Neural progenitor cell (in vitro differentiated cells): ENCODE measurements at regions not wholly inside any gene's neighbourhood (a gene's known extent, or its start where the extent isn't known, plus 50 kb on each side); places are given as distances from the start of the nearest gene placed in this dataset.

ENCODE experiments used
- DNase-seq: peaks from one replicate; pipeline ENCODE4 v3.0.0-alpha.2; 2016; ENCODE audit warnings: low spot score
- H2AFZ ChIP-seq: fragments of 200-600 bp; sonication (generic); replicated peaks from 2 replicates; pipeline ENCODE4 v1.6.1; 2016; ENCODE audit warnings: antibody characterized with exemption
- H3F3A ChIP-seq: fragments of 200-600 bp; sonication (generic); 2 replicates; pipeline ENCODE4 v1.6.1; 2016; ENCODE audit warnings: antibody characterized with exemption, low read depth
- H3K27ac ChIP-seq: fragments of 200-600 bp; sonication (generic); 2 replicates; pipeline ENCODE4 v1.5.1; 2016; ENCODE audit warnings: mild to moderate bottlenecking
- H3K27me3 ChIP-seq: fragments of 200-600 bp; sonication (generic); 2 replicates; pipeline ENCODE4 v1.6.1; 2016; ENCODE audit warnings: mild to moderate bottlenecking, moderate library complexity
- H3K36me3 ChIP-seq: fragments of 200-600 bp; sonication (generic); 2 replicates; pipeline ENCODE4 v1.5.1; 2016
- H3K4me1 ChIP-seq: fragments of 200-600 bp; sonication (generic); 2 replicates; pipeline ENCODE4 v1.6.1; 2016; ENCODE audit warnings: mixed run types
- H3K4me2 ChIP-seq: fragments of 200-600 bp; sonication (generic); 2 replicates; pipeline ENCODE4 v1.6.1; 2016
- H3K4me3 ChIP-seq: fragments of 200-600 bp; sonication (generic); 2 replicates; pipeline ENCODE4 v1.5.1; 2016
- H3K79me2 ChIP-seq: fragments of 200-600 bp; sonication (generic); 2 replicates; pipeline ENCODE4 v1.6.1; 2016; ENCODE audit warnings: low read depth
- H3K9ac ChIP-seq: fragments of 200-600 bp; sonication (generic); 2 replicates; pipeline ENCODE4 v1.6.1; 2016
- H3K9me3 ChIP-seq: fragments of 200-600 bp; sonication (generic); 2 replicates; pipeline ENCODE4 v1.5.1; 2016; ENCODE audit warnings: low read depth
- H4K20me1 ChIP-seq: fragments of 200-600 bp; sonication (generic); 2 replicates; pipeline ENCODE4 v1.6.1; 2016; ENCODE audit warnings: low read depth
- H3K27ac Mint-ChIP-seq: 3 replicates; pipeline ENCODE4 v1.8.0; 2021; ENCODE audit warnings: mixed read lengths
- H3K27me3 Mint-ChIP-seq: 2 replicates; pipeline ENCODE4 v1.8.0; 2022; ENCODE audit warnings: low read depth, mild to moderate bottlenecking, inconsistent platforms, moderate library complexity, mixed read lengths; ENCODE audit not compliant: insufficient read depth
- H3K36me3 Mint-ChIP-seq: 3 replicates; pipeline ENCODE4 v1.8.0; 2021; ENCODE audit warnings: mixed read lengths
- H3K4me1 Mint-ChIP-seq: 3 replicates; pipeline ENCODE4 v1.8.0; 2021; ENCODE audit warnings: mixed read lengths
- H3K4me3 Mint-ChIP-seq: 3 replicates; pipeline ENCODE4 v1.8.0; 2021; ENCODE audit warnings: mild to moderate bottlenecking, moderate library complexity, mixed read lengths
- H3K9me3 Mint-ChIP-seq: 3 replicates; pipeline ENCODE4 v1.8.0; 2020; ENCODE audit warnings: mixed read lengths
- CTCF ChIP-seq: fragments of 200-600 bp; sonication (generic); IDR thresholded peaks from 2 replicates; pipeline ENCODE4 v1.5.1; 2017; ENCODE audit warnings: antibody characterized with exemption, mild to moderate bottlenecking
- EZH2 ChIP-seq: fragments of 200-600 bp; sonication (generic); IDR thresholded peaks from 2 replicates; pipeline ENCODE4 v1.6.1; 2017; ENCODE audit warnings: antibody characterized with exemption, mild to moderate bottlenecking, moderate library complexity
- EZH2phosphoT487 ChIP-seq: fragments of 200-600 bp; sonication (generic); IDR thresholded peaks from 2 replicates; pipeline ENCODE4 v1.6.1; 2017; ENCODE audit warnings: antibody characterized with exemption

DNA sequence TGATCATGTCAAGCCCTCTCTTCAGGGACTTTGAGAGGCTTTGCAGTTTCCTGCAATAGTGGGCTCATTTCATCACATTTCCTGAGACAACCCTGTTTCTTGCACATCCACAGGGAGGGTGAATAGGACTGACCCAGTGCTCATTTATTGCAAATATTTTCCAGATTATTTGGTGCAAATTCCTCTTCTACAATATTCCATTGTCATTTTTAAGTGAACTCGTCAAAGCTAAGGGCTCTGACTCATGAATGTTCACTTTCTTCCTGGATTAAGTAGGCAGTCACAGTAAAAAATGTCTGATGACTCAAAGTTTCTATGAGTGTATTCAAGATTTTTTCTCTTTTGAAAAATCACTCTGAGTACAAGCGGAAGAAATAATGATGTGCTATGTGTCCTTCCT, 225.5 kb upstream of the GALNT5 start:
- H3K79me2 ChIP-seq = no peaks in the 10 kb centered on the region
- no peak overlapping the region for H3K4me2 ChIP-seq
- no peaks in the 10 kb centered on the region for H3K27me3 ChIP-seq
- Mint-ChIP-seq H3K27ac (no peak overlapping the region), H3K4me3 (no peak overlapping the region), H3K9me3 (no peaks in the 10 kb centered on the region), H3K4me1 (no peaks in the 10 kb centered on the region), H3K27me3 (no peaks in the 10 kb centered on the region), H3K36me3 (no peaks in the 10 kb centered on the region)
- H3K4me1 ChIP-seq = no peaks in the 10 kb centered on the region
- H3F3A ChIP-seq = no peaks in the 10 kb centered on the region
- no peaks in the 10 kb centered on the region for H4K20me1 ChIP-seq
- no peak overlapping the region for H2AFZ ChIP-seq
- H3K36me3 ChIP-seq = no peaks in the 10 kb centered on the region
- DNase-seq = no peak
- TF ChIP-seq EZH2 (no peak), EZH2phosphoT487 (no peak), CTCF (no peak)
- H3K4me3 ChIP-seq = no peak overlapping the region
- no peaks in the 10 kb centered on the region for H3K9me3 ChIP-seq
- no peak overlapping the region for H3K9ac ChIP-seq
- H3K27ac ChIP-seq = no peak overlapping the region

DNA sequence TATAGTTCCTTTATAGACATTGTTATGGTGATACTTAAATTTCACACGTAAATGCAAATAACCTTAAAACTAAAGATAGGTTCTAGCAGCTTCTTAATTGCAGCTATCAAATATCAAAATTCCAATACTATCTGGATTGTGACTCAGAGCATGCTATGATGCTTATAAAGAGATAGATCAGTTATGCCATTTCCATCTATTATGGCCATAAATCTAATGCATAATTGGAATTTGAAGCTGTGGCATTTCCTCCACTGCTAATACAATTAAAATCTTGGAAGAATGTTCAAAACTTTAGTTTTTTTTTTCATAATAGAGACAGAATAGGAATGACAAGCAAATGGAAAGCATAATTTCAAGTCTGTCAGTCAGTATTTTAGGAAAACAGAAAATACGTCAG, 220.8 kb upstream of the GALNT5 start:
- DNase-seq = no peak
- Histone ChIP-seq H4K20me1 (no peaks in the 10 kb centered on the region), H3K4me1 (no peaks in the 10 kb centered on the region), H3K27me3 (no peaks in the 10 kb centered on the region), H3K36me3 (no peaks in the 10 kb centered on the region), H3K4me3 (no peak overlapping the region), H3K27ac (no peak overlapping the region), H3K79me2 (no peaks in the 10 kb centered on the region), H2AFZ (peak overlapping the region; percentile 1), H3F3A (no peaks in the 10 kb centered on the region), H3K9ac (no peak overlapping the region), H3K9me3 (no peaks in the 10 kb centered on the region), H3K4me2 (no peak overlapping the region)
- Mint-ChIP-seq H3K4me1 (no peaks in the 10 kb centered on the region), H3K27ac (no peak overlapping the region), H3K4me3 (no peak overlapping the region), H3K9me3 (no peaks in the 10 kb centered on the region), H3K27me3 (no peaks in the 10 kb centered on the region), H3K36me3 (no peaks in the 10 kb centered on the region)
- TF ChIP-seq CTCF (no peak), EZH2phosphoT487 (no peak), EZH2 (no peak)

DNA sequence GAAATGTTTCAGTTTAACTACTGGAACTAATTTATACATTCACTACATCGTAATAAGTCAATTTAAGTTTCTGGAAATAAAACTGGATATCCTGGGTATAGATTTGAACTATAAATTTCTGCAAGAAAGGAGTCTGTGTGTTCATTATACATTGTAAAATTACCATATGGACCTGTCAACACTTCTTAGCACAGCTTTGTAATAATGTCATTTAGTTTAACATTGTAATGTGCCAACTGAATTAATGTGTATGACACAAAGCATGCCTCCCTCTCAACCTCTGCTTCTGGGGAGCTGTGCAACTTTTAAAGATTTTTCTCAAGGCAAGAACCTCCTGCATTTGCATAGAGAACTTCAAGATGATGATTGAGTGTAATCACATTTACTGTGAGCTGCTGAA, 213.7 kb upstream of the GALNT5 start:
- Histone ChIP-seq H2AFZ (no peak overlapping the region), H3K36me3 (no peaks in the 10 kb centered on the region), H3K4me2 (no peak overlapping the region), H3K79me2 (no peaks in the 10 kb centered on the region), H3K9me3 (no peaks in the 10 kb centered on the region), H3F3A (no peaks in the 10 kb centered on the region), H3K4me1 (no peaks in the 10 kb centered on the region), H4K20me1 (no peaks in the 10 kb centered on the region), H3K27me3 (no peaks in the 10 kb centered on the region), H3K9ac (no peak overlapping the region), H3K27ac (no peak overlapping the region), H3K4me3 (no peak overlapping the region)
- H3K27me3 Mint-ChIP-seq = no peaks in the 10 kb centered on the region
- DNase-seq = no peak
- TF ChIP-seq CTCF = no peak
- no peak for TF ChIP-seq EZH2phosphoT487
- H3K4me1 Mint-ChIP-seq = peaks cover 5% of the 10 kb centered on the region
- H3K4me3 Mint-ChIP-seq = no peak overlapping the region
- no peak overlapping the region for H3K27ac Mint-ChIP-seq
- H3K36me3 Mint-ChIP-seq = no peaks in the 10 kb centered on the region
- H3K9me3 Mint-ChIP-seq = no peaks in the 10 kb centered on the region

DNA sequence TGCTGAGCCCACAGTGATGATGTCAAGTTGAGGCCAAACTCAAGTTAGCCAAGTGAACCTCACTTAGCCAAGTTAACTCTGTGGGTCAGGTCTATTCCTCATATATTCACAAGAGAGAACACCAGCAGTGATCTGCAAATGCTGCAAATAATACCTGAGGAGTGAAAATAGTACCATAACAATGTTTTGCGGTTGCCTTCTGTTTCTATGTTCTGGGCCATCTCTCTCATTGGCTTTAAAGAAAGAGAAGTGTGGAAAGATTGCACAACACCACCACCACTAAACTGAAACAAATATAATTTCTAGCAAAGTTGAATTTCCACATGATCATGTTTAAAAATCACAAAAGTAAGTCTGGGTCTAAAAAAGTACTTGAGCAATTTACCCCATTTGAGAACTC, 211.1 kb upstream of the GALNT5 start:
- no peak for TF ChIP-seq CTCF
- no peak for TF ChIP-seq EZH2phosphoT487
- no peak for TF ChIP-seq EZH2
- H2AFZ ChIP-seq = no peak overlapping the region
- H3K27me3 ChIP-seq = no peaks in the 10 kb centered on the region
- Mint-ChIP-seq H3K4me1 (peaks cover 8% of the 10 kb centered on the region), H3K27ac (no peak overlapping the region), H3K27me3 (no peaks in the 10 kb centered on the region), H3K36me3 (no peaks in the 10 kb centered on the region), H3K9me3 (no peaks in the 10 kb centered on the region), H3K4me3 (no peak overlapping the region)
- no peak overlapping the region for H3K9ac ChIP-seq
- H3K4me3 ChIP-seq = no peak overlapping the region
- no peak for DNase-seq
- no peak overlapping the region for H3K27ac ChIP-seq
- H3F3A ChIP-seq = no peaks in the 10 kb centered on the region
- no peaks in the 10 kb centered on the region for H3K36me3 ChIP-seq
- no peaks in the 10 kb centered on the region for H3K4me1 ChIP-seq
- H3K79me2 ChIP-seq = no peaks in the 10 kb centered on the region
- no peaks in the 10 kb centered on the region for H3K9me3 ChIP-seq
- H4K20me1 ChIP-seq = no peaks in the 10 kb centered on the region
- H3K4me2 ChIP-seq = no peak overlapping the region
